GM21737 (cell line): ENCODE measurements at regions not wholly inside any gene's neighbourhood (a gene's known extent, or its start where the extent isn't known, plus 50 kb on each side); places are given as distances from the start of the nearest gene placed in this dataset.
"Not testable (repeated sequence)": the region's sequence is repeated elsewhere in the genome, so short reads cannot be mapped to it uniquely, and the experiment has no call there.

Experiments
- ATAC-seq: cut with Tn5 transposase; IDR thresholded peaks from one replicate; pipeline ENCODE4 v1.9.1; 2021; ENCODE audit warnings: mild to moderate bottlenecking, moderate library complexity; ENCODE audit not compliant: unreplicated experiment

DNA sequence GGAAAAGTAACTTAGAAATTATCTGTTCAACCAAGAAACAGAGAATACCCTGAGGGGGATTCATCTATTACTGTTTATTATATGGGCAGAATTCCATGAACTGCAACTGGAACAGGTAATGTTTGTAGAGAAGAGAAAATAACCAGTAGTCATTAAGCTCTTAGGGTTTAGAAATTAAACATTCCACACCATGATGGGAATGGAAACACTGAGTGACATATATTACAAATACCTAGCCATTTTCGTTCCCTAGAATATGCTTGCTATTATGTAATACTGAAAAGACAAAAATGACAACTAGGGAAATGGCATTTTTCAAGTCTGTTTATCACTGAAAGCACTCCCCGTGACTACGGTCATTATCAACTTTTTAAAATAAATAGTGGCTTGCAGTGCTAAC, 1007.4 kb downstream of the GATA3 start:
- no peak for ATAC-seq

DNA sequence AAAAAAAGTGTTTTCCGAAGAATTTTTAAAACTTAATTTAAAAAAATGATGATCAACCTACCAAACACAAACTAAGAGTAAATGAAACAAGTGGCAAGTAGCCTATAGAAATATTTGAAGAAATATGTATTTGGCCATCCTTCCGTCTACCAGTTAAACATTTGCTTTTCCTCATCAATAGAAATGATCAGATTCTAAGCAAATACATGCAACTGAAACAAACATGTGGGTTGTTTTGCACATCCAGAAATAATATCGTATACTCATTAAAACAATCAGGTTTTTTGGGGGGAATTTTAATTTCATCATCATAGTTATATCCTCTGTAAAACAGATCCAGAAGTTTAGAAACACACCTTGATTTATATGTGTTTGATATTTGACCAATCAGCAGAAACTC, 1011.7 kb downstream of the GATA3 start:
- no peak for ATAC-seq

- no peak for ATAC-seq
Measured at GRCh38 chr10:9068003-9068402, 1013.5 kb downstream of the GATA3 start.

GRCh38 chr10:9069136-9069535, 1014.6 kb downstream of the GATA3 start:
- no peak for ATAC-seq

- no peak for ATAC-seq
Measured at GRCh38 chr10:9075420-9075819, 1020.9 kb downstream of the GATA3 start.

- no peak for ATAC-seq
Measured at GRCh38 chr10:9076066-9076465, 1021.6 kb downstream of the GATA3 start.

DNA sequence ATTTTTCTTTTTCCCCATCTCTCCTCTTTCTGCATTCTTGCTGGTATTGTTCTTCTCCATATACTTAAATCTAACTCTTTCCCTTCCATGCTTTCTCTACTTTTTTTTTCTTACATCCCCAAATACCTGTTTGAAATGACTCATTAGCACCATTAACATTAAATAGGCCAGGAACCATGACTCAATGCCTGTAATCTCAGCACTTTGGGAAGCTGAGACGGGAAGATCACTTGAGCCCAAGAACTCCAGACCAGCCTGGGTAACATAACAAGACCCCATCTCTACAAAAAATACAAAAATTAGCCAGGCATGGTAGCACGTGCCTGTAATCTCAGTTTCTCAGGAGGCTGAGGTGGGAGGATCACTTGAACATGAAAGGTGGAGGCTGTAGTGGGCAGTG, 1026.8 kb downstream of the GATA3 start:
- no peak for ATAC-seq

DNA sequence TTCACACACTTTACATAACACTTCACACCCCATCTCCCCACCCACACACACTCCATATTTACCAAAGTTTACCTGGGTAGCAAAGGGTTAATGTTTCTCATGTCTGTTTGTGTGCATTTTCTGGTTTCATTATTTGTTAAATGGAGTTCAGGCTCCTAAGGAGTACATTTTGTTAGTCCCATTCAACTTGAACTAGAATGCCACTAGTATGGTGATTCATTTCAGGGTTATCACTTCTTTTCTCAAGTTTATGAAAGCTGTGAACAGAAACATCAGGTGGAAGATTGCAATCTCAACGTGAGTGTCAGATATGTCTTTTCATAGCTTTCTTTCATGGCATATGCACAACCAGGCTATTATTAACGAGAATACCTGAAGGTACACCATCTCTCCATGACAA, 1027.5 kb downstream of the GATA3 start:
- ATAC-seq: no peak

- ATAC-seq: no peak
Measured at GRCh38 chr10:9091530-9092093, 1037.1 kb downstream of the GATA3 start.

- ATAC-seq: no peak
Measured at GRCh38 chr10:9096288-9096687, 1041.8 kb downstream of the GATA3 start.

- no peak for ATAC-seq
Measured at GRCh38 chr10:9097206-9097990, 1042.9 kb downstream of the GATA3 start.

GRCh38 chr10:9097991-9098306, 1043.5 kb downstream of the GATA3 start:
- ATAC-seq: no peak

DNA sequence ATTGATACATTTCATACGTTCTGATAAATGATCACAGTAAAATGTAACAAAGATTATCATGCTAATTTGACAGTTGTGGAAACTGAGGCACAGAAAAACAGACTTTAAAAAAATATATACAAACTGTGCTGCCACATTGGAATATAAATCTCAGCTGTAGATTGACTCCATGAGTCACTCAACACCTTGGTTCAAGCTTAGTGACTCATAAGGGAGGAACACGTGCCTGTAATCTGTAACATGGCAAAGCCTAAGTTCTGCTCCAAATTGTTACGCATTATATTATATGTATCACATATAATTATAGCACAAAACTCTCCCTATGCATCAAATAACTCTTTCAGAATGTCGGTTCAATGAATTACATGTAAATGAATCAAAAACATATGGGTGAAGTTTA, 1047.5 kb downstream of the GATA3 start:
- ATAC-seq: no peak

DNA sequence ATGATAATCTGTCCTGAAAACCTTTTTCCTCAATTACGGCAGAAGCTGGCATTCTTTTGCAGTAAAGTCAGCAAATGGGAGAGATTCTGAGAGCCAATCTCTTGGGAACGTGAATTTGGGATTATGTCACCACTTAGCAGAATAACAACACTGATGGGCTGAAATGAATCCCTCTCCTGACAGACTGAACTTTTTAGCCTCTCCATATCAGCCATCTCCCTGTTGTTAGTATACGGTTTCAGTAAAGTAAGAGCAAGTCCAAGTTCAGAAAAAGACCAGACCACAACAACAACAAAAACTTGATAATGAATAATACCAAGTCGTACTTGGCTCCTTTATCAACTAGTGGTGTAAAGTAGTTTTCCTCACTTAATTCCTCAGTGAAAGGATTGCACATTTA, 1048.8 kb downstream of the GATA3 start:
- no peak for ATAC-seq

GRCh38 chr10:9111976-9112375, 1057.5 kb downstream of the GATA3 start:
- no peak for ATAC-seq

DNA sequence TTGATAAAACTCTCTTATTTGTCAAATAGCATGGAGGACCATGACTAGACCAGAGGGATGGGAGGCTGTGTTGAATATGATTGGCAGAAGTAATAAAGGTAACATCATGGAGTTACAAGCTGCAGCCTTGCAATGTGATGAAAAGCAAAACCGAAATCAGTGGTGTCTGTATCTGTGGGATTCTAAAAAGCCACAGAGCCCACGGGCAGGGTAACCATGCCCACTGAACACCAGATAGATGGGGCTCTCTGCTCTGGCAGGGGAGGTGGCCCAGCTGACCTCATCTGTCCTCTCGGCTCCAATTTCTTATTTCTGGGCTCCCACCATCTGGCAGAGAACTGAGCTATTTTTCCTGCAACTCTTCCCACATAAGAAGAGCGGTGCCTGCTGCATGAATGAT, 1072.2 kb downstream of the GATA3 start:
- no peak for ATAC-seq

DNA sequence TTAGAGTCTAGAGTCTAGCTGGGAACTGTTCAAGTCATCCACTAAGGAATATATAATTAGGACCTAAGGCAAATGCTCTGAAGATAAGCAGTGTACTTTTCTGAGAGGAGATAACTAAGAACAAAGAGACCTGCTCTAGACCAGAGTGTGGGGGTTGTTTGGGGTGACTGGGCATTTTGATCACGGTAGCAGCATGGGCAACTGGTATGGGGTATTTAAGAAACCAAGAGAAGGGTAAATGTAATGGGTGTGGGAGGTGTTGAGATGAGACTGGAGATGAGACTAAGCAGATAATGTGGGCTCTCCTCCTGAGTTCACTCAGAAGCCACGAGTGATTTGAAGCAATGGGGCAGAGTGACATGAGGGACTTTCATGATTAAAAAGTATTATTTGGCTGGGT, 1082.9 kb downstream of the GATA3 start:
- ATAC-seq: no peak

- ATAC-seq: not testable (repeated sequence)
Measured at GRCh38 chr10:9138829-9139228, 1084.3 kb downstream of the GATA3 start.

DNA sequence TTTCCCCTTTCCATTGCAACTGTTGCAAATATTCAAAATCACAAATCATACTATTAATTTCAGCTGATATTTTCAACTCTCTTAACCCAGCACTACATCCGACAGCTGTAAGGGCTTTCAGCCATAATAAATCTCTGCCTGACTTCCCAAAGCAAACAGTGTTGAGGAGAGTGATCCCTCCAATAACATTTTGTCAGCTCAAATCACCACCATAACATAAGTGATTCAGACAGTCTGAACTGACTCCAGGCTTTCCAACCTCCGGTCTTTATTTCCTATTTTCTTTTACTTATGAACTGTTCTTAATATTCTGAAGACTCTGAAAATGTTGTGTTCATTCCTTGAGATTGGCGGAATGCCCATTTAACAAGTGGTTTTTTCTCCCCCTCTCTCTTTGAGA, 1085.9 kb downstream of the GATA3 start:
- no peak for ATAC-seq

GRCh38 chr10:9147475-9147874, 1093.0 kb downstream of the GATA3 start:
- ATAC-seq: no peak

- no peak for ATAC-seq
Measured at GRCh38 chr10:9149134-9149533, 1094.6 kb downstream of the GATA3 start.

GRCh38 chr10:9153057-9153456, 1098.6 kb downstream of the GATA3 start:
- ATAC-seq: not testable (repeated sequence)

DNA sequence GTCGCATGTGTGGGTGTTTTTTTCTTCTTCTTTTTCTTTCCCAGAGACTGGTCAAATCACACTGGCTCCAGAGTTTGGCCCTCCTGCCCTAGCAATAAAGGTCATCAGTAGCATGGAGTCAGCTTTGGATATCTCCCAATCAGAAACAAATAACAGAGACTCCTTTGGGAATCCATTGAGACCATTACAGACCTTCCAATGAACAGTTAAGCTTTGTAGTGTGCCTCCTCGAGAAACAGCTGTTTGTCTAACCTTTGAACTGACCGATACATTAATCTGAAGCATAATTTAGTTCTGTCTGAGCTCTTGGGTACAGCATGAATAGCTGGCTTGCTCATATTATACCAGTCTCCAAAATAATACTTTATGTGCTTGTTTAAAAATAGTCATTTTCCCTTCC, 1103.2 kb downstream of the GATA3 start:
- no peak for ATAC-seq
